Left ventricle myocardium superior (tissue), 1 donor: ENCODE measurements at regions not wholly inside any gene's neighbourhood (a gene's known extent, or its start where the extent isn't known, plus 50 kb on each side); places are given as distances from the start of the nearest gene placed in this dataset.

Experiments used
- ATAC-seq: fragments of 200-7000 bp; cut with Tn5 transposase; one replicate; pipeline ENCODE4 v1.9.1; 2020; ENCODE audit warnings: mild to moderate bottlenecking, moderate library complexity
- DNase-seq: peaks from one replicate; pipeline ENCODE4 v3.0.0-alpha.2; 2020
- intact Hi-C: fragments of 100-400 bp; cut with micrococcal nuclease; formaldehyde crosslinking; loops from one replicate; pipeline ENCODE4 v1.11.0; 2022
- donor health status: DM: no; HTN: yes; CAD: no; lungs with severe emphysema.

DNA sequence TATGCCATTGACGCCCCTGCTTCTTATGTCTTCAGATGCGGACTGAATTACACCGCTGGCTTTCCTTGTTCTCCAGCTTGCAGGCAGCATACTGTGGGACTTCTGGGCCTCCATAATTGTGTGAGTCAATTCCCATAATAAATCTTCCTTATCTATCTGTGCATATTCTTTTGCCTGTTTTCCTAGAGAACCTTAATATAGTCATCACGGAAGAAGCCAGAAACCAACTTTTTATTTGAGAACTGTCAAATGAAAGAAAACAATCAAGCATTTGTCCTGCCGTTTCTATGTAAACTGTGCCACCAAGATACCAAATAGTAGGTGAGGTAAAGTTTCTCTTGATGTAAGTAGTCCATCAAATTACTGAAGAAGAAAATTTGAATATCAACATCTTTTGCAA is 51.8 kb upstream of the B3GALNT1 start:
- intact Hi-C loops: no loop called here
- DNase-seq (no peak), ATAC-seq (no peak)

DNA sequence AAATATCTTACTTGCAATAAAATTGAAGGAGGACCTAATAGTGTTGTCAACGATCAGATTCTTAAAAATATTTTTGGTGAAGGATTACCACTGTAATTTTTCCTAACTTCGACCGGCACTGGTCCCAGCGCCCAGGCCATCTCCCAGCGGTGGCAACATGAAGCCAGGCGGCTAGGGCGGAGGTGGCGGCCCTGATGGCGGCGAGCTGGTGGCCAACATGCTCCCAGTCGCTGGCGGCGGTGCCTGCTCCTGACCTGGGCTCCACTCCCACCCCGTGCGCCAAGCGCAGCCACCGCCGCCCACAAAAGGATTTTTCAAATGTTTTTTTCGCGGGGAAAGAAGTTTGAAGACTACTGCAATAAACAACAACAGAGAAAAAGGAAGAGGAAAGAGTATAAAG is 56.5 kb upstream of the B3GALNT1 start:
- DNase-seq (no peak), ATAC-seq (no peak)
- intact Hi-C loops: no loop called here

DNA sequence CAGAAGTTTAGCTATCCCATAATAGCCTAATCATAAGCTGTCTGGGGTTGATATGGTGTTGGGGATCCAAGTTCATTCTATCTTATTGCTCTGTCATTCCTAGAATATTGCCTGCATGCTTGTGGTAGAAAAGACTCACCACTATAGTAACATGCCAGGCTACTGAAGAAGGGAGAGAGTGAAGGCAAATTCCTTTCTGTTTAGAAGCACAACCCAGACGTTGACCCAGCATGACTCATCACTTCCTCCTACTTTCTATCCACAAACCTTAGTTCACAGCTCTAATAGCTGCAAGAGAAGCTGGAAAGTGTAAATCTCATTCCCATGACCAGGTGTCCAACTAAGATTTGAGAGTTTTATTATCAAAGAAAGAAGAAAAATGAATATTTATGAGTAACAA is 57.8 kb upstream of the NMD3 start:
- DNase-seq: no peak
- ATAC-seq: no peak
- intact Hi-C loops: no loop called here

DNA sequence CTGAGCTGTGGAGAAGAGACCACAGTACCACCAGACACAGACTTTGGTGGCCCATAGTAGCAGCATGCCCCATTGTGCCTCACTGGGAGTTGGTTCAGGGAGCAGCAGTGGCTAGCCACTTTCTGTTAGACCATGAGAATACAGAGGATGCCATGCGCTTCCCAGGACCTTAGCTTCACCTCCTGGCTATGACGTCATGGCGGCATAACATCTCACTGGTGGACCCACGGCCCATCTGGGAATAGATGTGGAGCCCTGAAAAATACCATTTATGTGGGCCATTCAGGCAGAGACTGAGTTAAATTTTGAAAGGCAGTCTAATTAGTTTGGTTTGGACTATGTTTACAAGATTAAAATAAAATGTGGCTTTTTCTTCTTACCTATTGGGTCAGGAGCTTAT is 55.1 kb upstream of the NMD3 start:
- DNase-seq (no peak), ATAC-seq (no peak)
- intact Hi-C loops: no loop called here

DNA sequence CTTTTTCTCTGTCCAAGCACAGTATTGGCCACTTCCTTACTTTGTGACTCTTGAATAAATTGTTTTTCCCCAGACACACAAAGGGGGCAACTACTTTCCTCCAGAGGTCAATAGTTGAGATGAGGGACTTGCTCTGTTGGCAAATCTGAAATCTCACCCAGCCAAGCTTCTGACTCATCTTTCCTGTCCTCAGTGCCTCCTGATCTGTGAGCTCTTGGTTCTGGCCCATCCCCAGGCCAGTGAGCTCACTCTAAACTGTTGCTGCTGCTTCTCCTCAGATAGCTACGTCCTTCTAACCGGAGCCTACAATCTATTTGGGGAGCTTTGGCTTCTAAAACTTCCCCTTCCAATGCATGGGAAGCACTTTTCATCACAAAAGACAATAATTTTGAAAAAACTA is 50.0 kb upstream of the NMD3 start:
- DNase-seq: peak; percentile 66
- peak; percentile 99 for ATAC-seq
- intact Hi-C loops: no loop called here
